GM23338 (cell line): ENCODE measurements at regions not wholly inside any gene's neighbourhood (a gene's known extent, or its start where the extent isn't known, plus 50 kb on each side); places are given as distances from the start of the nearest gene placed in this dataset.

Source experiments
- ATAC-seq: fragments of 200-7000 bp; cut with Tn5 transposase; 3 replicates; pipeline ENCODE4 v1.9.1; 2020
- DNase-seq: peaks from one replicate; pipeline ENCODE4 v3.0.0-alpha.2; 2015; ENCODE audit warnings: low spot score
- H2AFZ ChIP-seq: fragments of 200-600 bp; sonication (generic); 2 replicates; pipeline ENCODE4 v1.8.0; 2016; ENCODE audit warnings: antibody characterized with exemption, mild to moderate bottlenecking, moderate library complexity
- H3F3A ChIP-seq: fragments of 200-600 bp; sonication (generic); replicated peaks from 2 replicates; pipeline ENCODE4 v1.8.0; 2017; ENCODE audit warnings: antibody characterized with exemption, mixed run types, low read depth
- H3K27ac ChIP-seq: fragments of 200-600 bp; sonication (generic); 2 replicates; pipeline ENCODE4 v1.6.1; 2016; ENCODE audit warnings: low read depth
- H3K27me3 ChIP-seq: fragments of 200-600 bp; sonication (generic); 2 replicates; pipeline ENCODE4 v1.8.0; 2016; ENCODE audit warnings: mild to moderate bottlenecking, mixed run types, moderate library complexity; ENCODE audit not compliant: insufficient read depth
- H3K36me3 ChIP-seq: fragments of 200-600 bp; sonication (generic); 2 replicates; pipeline ENCODE4 v1.8.0; 2016; ENCODE audit warnings: mild to moderate bottlenecking; ENCODE audit not compliant: insufficient read depth
- H3K4me1 ChIP-seq: fragments of 200-600 bp; sonication (generic); 2 replicates; pipeline ENCODE4 v1.8.0; 2016; ENCODE audit warnings: mild to moderate bottlenecking, moderate library complexity; ENCODE audit not compliant: insufficient read depth
- H3K4me2 ChIP-seq: fragments of 200-600 bp; sonication (generic); 2 replicates; pipeline ENCODE4 v1.7.1; 2017; ENCODE audit warnings: mixed run types
- H3K4me3 ChIP-seq: fragments of 200-600 bp; sonication (generic); 2 replicates; pipeline ENCODE4 v1.6.1; 2016; ENCODE audit warnings: mixed run types
- H3K79me2 ChIP-seq: fragments of 200-600 bp; sonication (generic); replicated peaks from 2 replicates; pipeline ENCODE4 v1.8.0; 2017; ENCODE audit warnings: mild to moderate bottlenecking; ENCODE audit not compliant: insufficient read depth
- H3K9me2 ChIP-seq: fragments of 200-600 bp; sonication (generic); 2 replicates; pipeline ENCODE4 v1.8.0; 2017; ENCODE audit not compliant: insufficient read depth
- H4K20me1 ChIP-seq: fragments of 200-600 bp; sonication (generic); replicated peaks from 2 replicates; pipeline ENCODE4 v1.8.0; 2017; ENCODE audit warnings: mild to moderate bottlenecking; ENCODE audit not compliant: insufficient read depth
- H3K27ac Mint-ChIP-seq: 2 replicates; pipeline ENCODE4 v1.8.0; 2020; ENCODE audit warnings: inconsistent platforms, mild to moderate bottlenecking, moderate library complexity, mixed read lengths
- H3K27me3 Mint-ChIP-seq: 3 replicates; pipeline ENCODE4 v1.8.0; 2022; ENCODE audit warnings: low read depth, mild to moderate bottlenecking, moderate library complexity, mixed read lengths, inconsistent platforms; ENCODE audit not compliant: insufficient read depth, poor library complexity
- H3K36me3 Mint-ChIP-seq: 3 replicates; pipeline ENCODE4 v1.8.0; 2021; ENCODE audit warnings: low read depth, mild to moderate bottlenecking, inconsistent platforms, moderate library complexity, mixed read lengths
- H3K4me1 Mint-ChIP-seq: 3 replicates; pipeline ENCODE4 v1.8.0; 2020; ENCODE audit warnings: mild to moderate bottlenecking, inconsistent platforms, mixed read lengths
- H3K4me3 Mint-ChIP-seq: 3 replicates; pipeline ENCODE4 v1.8.0; 2021; ENCODE audit warnings: moderate library complexity, mild to moderate bottlenecking, inconsistent platforms, mixed read lengths
- H3K9me3 Mint-ChIP-seq: 3 replicates; pipeline ENCODE4 v1.8.0; 2020; ENCODE audit warnings: moderate library complexity, mild to moderate bottlenecking, inconsistent platforms, mixed read lengths
- CREB1 ChIP-seq: fragments of 250-450 bp; sonication (Bioruptor Pico); IDR thresholded peaks from 2 replicates; pipeline ENCODE4 v1.5.0; 2020; ENCODE audit warnings: low read depth, mild to moderate bottlenecking, moderate library complexity
- CTCF ChIP-seq, 2 experiments: fragments of 200-600 bp in 1 of 2; sonication (generic) in 1 of 2; conservative IDR thresholded peaks; 2 replicates each; pipeline versions ENCODE4 v1.5.1 to v1.6.1; 2016 to 2017; ENCODE audit warnings: antibody characterized with exemption in 2 of 2, low read depth in 2 of 2, mild to moderate bottlenecking in 2 of 2, moderate library complexity in 1 of 2
- ETS1 ChIP-seq: IDR thresholded peaks from 2 replicates; pipeline ENCODE4 v1.6.1; 2016; ENCODE audit warnings: antibody characterized with exemption
- EZH2 ChIP-seq: fragments of 200-600 bp; sonication (generic); IDR thresholded peaks from one replicate; pipeline ENCODE4 v1.8.0; 2017; ENCODE audit warnings: antibody characterized with exemption, mild to moderate bottlenecking, low read depth; ENCODE audit not compliant: unreplicated experiment
- JUNB ChIP-seq: IDR thresholded peaks from one replicate; pipeline ENCODE4 v1.6.1; 2016; ENCODE audit warnings: antibody characterized with exemption; ENCODE audit not compliant: unreplicated experiment
- NANOG ChIP-seq: IDR thresholded peaks from 2 replicates; pipeline ENCODE4 v1.6.1; 2016; ENCODE audit warnings: antibody characterized with exemption, borderline replicate concordance
- REST ChIP-seq: IDR thresholded peaks from one replicate; pipeline ENCODE4 v1.6.1; 2018; ENCODE audit warnings: antibody characterized with exemption; ENCODE audit not compliant: unreplicated experiment
- STAT1 ChIP-seq: IDR thresholded peaks from one replicate; pipeline ENCODE4 v1.6.1; 2016; ENCODE audit warnings: antibody characterized with exemption; ENCODE audit not compliant: unreplicated experiment
- ZNF114 ChIP-seq: fragments of 250-450 bp; sonication (Bioruptor Pico); IDR thresholded peaks from 2 replicates; pipeline ENCODE4 v1.5.0; 2020; ENCODE audit warnings: mild to moderate bottlenecking, moderate library complexity
- ZNF331 ChIP-seq: fragments of 250-450 bp; sonication (Bioruptor Pico); IDR thresholded peaks from 2 replicates; pipeline ENCODE4 v1.5.0; 2020; ENCODE audit warnings: low read depth, mild to moderate bottlenecking, moderate library complexity
- ZNF462 ChIP-seq: fragments of 250-450 bp; sonication (Bioruptor Pico); IDR thresholded peaks from 2 replicates; pipeline ENCODE4 v1.5.0; 2020; ENCODE audit warnings: mild to moderate bottlenecking, moderate library complexity

GRCh38 chr14:26839481-26839880 is 241.6 kb upstream of the NOVA1 start (continued):
- TF ChIP-seq ZNF462 (no peak), REST (no peak), CTCF (conservative IDR thresholded peaks at IDR 0.05; ENCODE audit: low read depth in 2 of 2) (no peak)

- H3K4me3 Mint-ChIP-seq: no peak overlapping the region
- Histone ChIP-seq H3K79me2 (no peaks in the 10 kb centered on the region), H3K36me3 (no peaks in the 10 kb centered on the region), H3K27me3 (no peaks in the 10 kb centered on the region), H3F3A (no peaks in the 10 kb centered on the region), H2AFZ (no peak overlapping the region), H3K27ac (no peak overlapping the region), H3K4me1 (peaks cover 9% of the 10 kb centered on the region; the same call in 1 of the 2 replicates), H3K9me2 (no peaks in the 10 kb centered on the region), H3K4me2 (no peak overlapping the region), H4K20me1 (no peaks in the 10 kb centered on the region), H3K4me3 (no peak overlapping the region)
- no peaks in the 10 kb centered on the region for H3K27me3 Mint-ChIP-seq
- no peaks in the 10 kb centered on the region for H3K9me3 Mint-ChIP-seq
- H3K4me1 Mint-ChIP-seq: peaks cover 10% of the 10 kb centered on the region
- H3K27ac Mint-ChIP-seq: no peak overlapping the region
- no peaks in the 10 kb centered on the region for H3K36me3 Mint-ChIP-seq
- no peak for ATAC-seq
- DNase-seq: no peak
- TF ChIP-seq JUNB (no peak), ZNF331 (CRISPR knock-in tag) (no peak), CREB1 (CRISPR knock-in tag) (no peak), NANOG (no peak), ZNF114 (no peak), ETS1 (no peak), EZH2 (no peak), CTCF (conservative IDR thresholded peaks at IDR 0.05; ENCODE audit: low read depth in 2 of 2) (no peak), STAT1 (no peak)
Observed at GRCh38 chr14:26841326-26841725, 243.5 kb upstream of the NOVA1 start.
